WERI-Rb-1 (cell line): ENCODE measurements at regions not wholly inside any gene's neighbourhood (a gene's known extent, or its start where the extent isn't known, plus 50 kb on each side); places are given as distances from the start of the nearest gene placed in this dataset.

Source experiments
- DNase-seq: peaks from one replicate; pipeline ENCODE4 v3.0.0-alpha.2; 2020
- H3K27ac ChIP-seq: fragments of 250-450 bp; sonication (Bioruptor Pico); 2 replicates; pipeline ENCODE4 v1.5.1; 2020; ENCODE audit warnings: mild to moderate bottlenecking, moderate library complexity
- H3K27me3 ChIP-seq: fragments of 250-450 bp; sonication (Bioruptor Pico); 2 replicates; pipeline ENCODE4 v1.5.1; 2021; ENCODE audit warnings: mild to moderate bottlenecking, low read depth, moderate library complexity; ENCODE audit not compliant: insufficient read depth, severe bottlenecking
- H3K36me3 ChIP-seq: fragments of 250-450 bp; sonication (Bioruptor Pico); 2 replicates; pipeline ENCODE4 v1.5.1; 2020; ENCODE audit warnings: mild to moderate bottlenecking, moderate library complexity
- H3K4me3 ChIP-seq: 2 replicates; pipeline ENCODE4 v1.5.1; 2011; ENCODE audit warnings: low read depth, mild to moderate bottlenecking, control low read depth, low read length
- H3K9me3 ChIP-seq: fragments of 250-450 bp; sonication (Bioruptor Pico); 2 replicates; pipeline ENCODE4 v1.5.1; 2021; ENCODE audit warnings: mild to moderate bottlenecking, moderate library complexity; ENCODE audit not compliant: severe bottlenecking
- TF ChIP-seq, protein P1 (sequence below): IDR thresholded peaks from 2 replicates; pipeline ENCODE4 v1.5.1; 2011; ENCODE audit warnings: low read depth, mild to moderate bottlenecking, control low read depth, inconsistent platforms, low read length

DNA sequence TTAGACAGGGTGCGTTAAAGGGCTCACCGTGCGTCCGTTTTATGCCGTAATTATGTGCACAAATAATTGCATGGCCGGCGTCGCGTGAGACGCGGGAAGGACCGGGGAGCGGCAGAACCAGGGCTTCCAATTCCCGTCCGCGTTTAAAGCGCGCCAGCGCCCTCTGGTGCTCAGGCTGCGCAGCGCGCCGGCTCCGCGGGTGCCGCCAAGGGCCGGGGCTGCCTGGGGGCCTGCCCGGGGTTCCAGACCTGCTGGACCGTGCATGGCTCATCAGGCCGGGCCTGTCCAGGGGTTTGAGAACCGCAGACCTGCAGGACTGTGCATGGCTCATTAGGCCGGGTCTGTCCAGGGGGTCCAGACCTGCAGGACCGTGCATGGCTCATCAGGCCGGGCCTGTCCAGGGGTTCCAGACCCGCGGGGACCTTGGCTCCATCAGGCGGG is 369.0 kb downstream of the THBS2 start:
- no peaks in the 10 kb centered on the region for H3K27me3 ChIP-seq
- no peaks in the 10 kb centered on the region for H3K36me3 ChIP-seq
- H3K27ac ChIP-seq, result no peak overlapping the region
- H3K9me3 ChIP-seq, result peaks cover 5% of the 10 kb centered on the region
- TF ChIP-seq, protein P1, sequence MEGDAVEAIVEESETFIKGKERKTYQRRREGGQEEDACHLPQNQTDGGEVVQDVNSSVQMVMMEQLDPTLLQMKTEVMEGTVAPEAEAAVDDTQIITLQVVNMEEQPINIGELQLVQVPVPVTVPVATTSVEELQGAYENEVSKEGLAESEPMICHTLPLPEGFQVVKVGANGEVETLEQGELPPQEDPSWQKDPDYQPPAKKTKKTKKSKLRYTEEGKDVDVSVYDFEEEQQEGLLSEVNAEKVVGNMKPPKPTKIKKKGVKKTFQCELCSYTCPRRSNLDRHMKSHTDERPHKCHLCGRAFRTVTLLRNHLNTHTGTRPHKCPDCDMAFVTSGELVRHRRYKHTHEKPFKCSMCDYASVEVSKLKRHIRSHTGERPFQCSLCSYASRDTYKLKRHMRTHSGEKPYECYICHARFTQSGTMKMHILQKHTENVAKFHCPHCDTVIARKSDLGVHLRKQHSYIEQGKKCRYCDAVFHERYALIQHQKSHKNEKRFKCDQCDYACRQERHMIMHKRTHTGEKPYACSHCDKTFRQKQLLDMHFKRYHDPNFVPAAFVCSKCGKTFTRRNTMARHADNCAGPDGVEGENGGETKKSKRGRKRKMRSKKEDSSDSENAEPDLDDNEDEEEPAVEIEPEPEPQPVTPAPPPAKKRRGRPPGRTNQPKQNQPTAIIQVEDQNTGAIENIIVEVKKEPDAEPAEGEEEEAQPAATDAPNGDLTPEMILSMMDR, result peak; percentile 91
- DNase-seq, result peak; percentile 72
- no peak overlapping the region for H3K4me3 ChIP-seq

DNA sequence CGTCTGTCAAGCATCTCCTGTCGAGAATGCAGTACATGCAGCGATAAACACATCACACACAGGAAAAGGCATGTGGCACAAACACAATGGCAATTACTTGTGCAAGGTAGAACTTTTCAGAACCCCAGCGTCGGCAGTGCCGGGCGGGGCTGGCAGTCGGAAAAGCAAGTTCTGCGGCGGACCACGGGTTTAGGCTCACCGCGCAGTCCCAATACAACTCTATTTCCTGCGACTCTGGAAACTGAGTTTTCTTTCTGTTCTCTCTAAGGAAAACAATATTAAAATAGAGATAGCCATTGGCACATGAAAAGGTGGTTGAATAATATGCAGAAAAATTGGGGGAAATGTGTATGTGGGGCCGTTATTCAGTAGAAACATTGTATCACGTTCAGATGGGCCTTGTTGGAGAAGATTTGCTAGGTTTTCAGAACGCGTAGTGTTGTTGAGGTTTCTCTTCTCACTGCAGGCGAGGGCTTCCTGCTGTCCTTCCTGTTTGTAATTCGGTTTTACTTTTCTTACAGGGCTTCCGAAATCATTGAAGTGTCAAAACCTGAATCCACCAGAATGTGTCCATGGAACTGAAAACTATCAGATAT is 369.5 kb downstream of the THBS2 start:
- no peak overlapping the region for H3K4me3 ChIP-seq

DNA sequence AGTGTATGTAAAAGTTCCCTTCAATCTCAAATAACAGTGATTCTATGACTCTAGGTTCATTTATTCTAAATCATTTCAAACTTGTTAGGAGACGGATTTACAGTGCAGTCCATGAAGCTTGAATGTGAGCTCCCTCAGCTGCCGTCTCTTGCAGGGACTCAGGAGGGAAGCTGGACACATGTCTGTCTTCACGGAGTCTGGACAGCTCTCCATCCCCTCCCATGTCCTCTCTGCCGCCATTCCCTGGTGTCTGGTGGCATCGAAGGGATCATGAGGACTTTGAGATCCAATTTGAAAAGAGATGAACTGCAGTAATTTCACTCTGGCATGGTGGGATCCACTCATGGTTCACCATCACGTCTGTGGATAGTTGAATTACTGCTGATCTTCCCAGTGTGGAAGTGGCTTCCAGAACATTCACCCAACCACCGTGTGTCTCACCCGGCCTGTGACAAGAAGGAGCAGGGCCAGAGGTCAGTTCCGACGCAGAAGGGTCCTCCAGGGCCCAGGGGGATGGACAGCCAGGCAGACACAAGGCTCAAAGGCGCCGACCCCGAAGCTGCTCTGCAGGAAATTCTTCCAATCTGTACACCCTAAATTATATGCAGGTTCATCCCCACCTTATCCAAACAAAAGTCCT is 370.1 kb downstream of the THBS2 start:
- H3K4me3 ChIP-seq, result no peak overlapping the region
- no peaks in the 10 kb centered on the region for H3K36me3 ChIP-seq
- no peak overlapping the region for H3K27ac ChIP-seq
- peaks cover 5% of the 10 kb centered on the region for H3K9me3 ChIP-seq
- DNase-seq, result no peak
- H3K27me3 ChIP-seq, result no peaks in the 10 kb centered on the region
- TF ChIP-seq, protein P1, result no peak

More for the DNA sequence above, 369.5 kb downstream of the THBS2 start:
- peaks cover 5% of the 10 kb centered on the region for H3K9me3 ChIP-seq
- H3K36me3 ChIP-seq, result no peaks in the 10 kb centered on the region
- no peak for DNase-seq
- no peaks in the 10 kb centered on the region for H3K27me3 ChIP-seq
- H3K27ac ChIP-seq, result no peak overlapping the region
- TF ChIP-seq, protein P1, result no peak

DNA sequence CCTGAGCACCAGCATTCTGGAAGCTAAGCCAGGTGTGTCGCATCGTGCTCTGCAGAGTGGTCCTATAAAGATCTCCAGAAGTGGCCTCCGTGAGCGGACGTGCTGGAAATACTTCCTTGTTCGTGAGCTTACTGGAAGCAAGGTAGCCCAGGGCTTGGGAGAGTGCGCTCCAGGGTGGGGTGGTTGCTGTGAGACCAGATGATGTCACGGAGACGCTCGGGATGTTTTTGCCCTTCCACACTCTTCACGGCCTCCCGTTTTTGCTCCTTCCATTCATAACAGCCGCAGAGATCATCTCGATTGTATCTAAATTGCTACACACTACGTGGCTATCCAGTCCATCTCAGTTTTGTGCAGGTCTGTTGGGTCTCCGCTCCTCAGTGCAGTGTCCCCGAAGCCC is 373.4 kb downstream of the THBS2 start:
- no peak for DNase-seq
- Histone ChIP-seq H3K36me3 (no peaks in the 10 kb centered on the region), H3K9me3 (peaks cover 5% of the 10 kb centered on the region), H3K27ac (no peak overlapping the region), H3K4me3 (no peak overlapping the region), H3K27me3 (no peaks in the 10 kb centered on the region)
- TF ChIP-seq, protein P1, result no peak

DNA sequence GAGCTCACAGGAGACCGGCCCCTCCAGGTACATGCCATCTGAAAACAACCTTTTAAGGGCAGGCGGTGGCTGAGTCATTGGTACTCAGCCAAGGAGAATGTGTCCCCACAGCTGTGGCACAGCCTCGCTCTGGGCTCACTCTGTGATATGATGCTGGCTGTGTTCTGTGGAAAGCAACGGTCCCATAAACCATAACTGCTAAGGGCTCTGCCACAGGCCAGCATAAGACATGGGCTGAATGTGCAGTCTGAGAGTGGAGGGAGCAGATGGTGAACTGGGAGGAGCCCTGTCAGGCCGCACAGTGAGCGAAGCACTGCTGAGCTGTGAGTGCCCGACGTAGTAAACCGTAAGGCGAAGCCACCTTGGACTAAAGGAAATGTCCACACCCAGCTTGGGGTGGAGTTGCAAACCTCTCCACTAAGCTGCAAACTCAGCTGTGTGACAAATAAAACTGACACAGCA is 375.8 kb downstream of the THBS2 start:
- H3K36me3 ChIP-seq, result no peaks in the 10 kb centered on the region
- TF ChIP-seq, protein P1, result no peak
- no peaks in the 10 kb centered on the region for H3K9me3 ChIP-seq
- no peaks in the 10 kb centered on the region for H3K27me3 ChIP-seq
- DNase-seq, result peak; percentile 83
- H3K4me3 ChIP-seq, result no peak overlapping the region
- H3K27ac ChIP-seq, result no peak overlapping the region
